ENCODE measurements at regions not wholly inside any gene's neighbourhood (a gene's known extent, or its start where the extent isn't known, plus 50 kb on each side); places are given as distances from the start of the nearest gene placed in this dataset.

GRCh38 chr11:81039916-81040524, 1599.2 kb upstream of the TENM4 start:
- TF ChIP-seq, protein P1, sequence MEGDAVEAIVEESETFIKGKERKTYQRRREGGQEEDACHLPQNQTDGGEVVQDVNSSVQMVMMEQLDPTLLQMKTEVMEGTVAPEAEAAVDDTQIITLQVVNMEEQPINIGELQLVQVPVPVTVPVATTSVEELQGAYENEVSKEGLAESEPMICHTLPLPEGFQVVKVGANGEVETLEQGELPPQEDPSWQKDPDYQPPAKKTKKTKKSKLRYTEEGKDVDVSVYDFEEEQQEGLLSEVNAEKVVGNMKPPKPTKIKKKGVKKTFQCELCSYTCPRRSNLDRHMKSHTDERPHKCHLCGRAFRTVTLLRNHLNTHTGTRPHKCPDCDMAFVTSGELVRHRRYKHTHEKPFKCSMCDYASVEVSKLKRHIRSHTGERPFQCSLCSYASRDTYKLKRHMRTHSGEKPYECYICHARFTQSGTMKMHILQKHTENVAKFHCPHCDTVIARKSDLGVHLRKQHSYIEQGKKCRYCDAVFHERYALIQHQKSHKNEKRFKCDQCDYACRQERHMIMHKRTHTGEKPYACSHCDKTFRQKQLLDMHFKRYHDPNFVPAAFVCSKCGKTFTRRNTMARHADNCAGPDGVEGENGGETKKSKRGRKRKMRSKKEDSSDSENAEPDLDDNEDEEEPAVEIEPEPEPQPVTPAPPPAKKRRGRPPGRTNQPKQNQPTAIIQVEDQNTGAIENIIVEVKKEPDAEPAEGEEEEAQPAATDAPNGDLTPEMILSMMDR (IDR thresholded peaks at IDR 0.05) = no peak

DNA sequence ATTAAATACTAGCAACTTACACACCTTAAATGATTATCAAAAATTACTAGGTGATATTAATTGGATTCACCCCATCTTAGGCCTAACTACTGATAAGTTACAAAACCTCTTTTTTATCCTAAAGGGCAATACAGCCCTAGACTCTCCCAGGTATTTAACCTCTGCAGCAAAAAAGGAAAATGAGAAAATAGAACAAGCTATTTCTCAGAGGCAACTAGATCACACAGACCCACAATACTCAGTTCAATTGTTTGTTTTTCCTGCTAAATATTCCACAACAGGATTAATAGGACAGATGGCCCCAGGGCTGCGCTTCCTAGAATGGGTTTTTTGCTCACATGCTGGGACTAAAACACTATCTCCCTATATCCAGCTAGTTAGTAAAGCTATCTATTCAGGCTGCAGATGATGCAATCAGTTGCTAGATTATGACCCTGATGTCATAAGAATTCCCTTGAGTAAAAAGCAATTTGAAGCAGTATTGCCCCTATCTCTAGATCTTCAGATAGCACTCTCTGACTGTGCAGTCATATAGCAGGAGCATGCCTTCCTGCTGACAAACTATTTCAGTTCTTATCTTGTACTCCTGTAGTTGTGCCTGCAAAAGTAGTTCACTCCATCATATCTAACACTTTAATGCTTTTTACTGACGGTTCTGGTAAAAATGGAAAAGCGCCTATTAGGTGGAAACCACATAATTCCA, 1595.5 kb upstream of the TENM4 start:
- TF ChIP-seq, protein P1 (IDR thresholded peaks at IDR 0.05) = no peak

- TF ChIP-seq, protein P1 (IDR thresholded peaks at IDR 0.05) = no peak
Observed at GRCh38 chr11:81033779-81034540, 1593.1 kb upstream of the TENM4 start.

DNA sequence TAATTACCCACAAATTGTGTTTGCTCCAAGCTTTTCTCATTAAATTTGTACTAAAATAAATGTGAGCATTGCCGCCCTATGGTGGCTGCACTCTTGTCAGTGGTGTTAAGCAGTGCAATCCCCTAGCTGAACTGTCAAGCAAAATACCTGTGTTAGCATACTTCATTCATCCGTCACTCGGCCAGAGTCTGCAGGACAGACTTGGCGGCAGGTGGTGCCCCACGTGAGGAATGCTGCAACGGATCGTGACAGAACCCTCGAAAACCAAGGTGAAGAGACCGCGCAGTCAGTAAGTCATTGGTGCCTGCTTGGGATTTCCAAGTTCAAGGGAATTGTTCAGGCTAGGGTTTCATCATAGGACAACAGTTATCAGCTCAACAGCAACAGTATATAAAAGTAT, 1592.1 kb upstream of the TENM4 start:
- TF ChIP-seq, protein P1 (IDR thresholded peaks at IDR 0.05) = no peak

DNA sequence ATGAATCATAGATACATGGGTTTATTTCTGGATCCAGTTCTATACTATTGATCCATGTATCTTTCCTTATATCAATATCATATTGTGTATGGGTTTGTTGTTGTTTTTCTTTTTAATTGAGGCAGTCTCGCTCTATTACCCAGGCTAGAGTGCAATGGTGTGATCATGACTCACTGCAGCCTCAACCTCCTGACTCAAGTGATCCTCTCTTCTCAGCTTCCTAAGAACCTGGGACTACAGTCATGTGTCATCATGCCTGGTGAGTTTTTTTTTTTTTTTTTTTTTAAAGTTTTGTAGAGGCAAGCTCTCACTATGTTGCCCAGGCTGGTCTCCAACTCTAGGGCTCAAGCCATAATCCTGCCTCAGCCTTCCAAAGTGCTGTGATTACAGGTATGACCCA, 1589.4 kb upstream of the TENM4 start:
- TF ChIP-seq, protein P1 (IDR thresholded peaks at IDR 0.05) = no peak

DNA sequence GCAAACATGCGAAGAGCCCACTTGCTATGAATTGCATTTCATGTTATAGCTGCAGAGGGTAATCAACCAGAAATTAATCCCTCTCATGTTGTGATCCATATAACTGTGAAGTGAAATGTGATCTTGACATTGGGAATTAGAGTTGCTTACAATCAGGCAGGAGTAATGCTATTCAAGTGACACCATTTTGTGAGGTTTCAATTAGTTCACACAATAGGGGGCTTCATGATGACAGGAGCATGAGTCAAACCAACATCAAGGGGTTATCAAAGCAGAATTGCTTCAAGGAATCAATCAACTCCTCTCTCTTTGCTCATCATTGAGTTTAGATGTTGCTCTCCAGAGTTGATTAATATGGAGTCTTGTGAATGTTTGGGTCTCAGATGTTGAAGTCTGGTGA, 1585.2 kb upstream of the TENM4 start:
- TF ChIP-seq, protein P1 (IDR thresholded peaks at IDR 0.05) = no peak

- TF ChIP-seq, protein P1 (IDR thresholded peaks at IDR 0.05) = no peak
Observed at GRCh38 chr11:81022057-81022456, 1581.2 kb upstream of the TENM4 start.
